G401.6 (cell line): ENCODE measurements at regions not wholly inside any gene's neighbourhood (a gene's known extent, or its start where the extent isn't known, plus 50 kb on each side); places are given as distances from the start of the nearest gene placed in this dataset.
A peak's percentile ranks its signal among the peaks of the same experiment; 100 is the strongest.

ENCODE experiments used
- FAIRE-seq: peaks from 2 replicates; lab custom pipeline; 2012; peaks lifted over from hg19 to GRCh38; lab: Jason Lieb, UNC

GRCh38 chr20:52252664-52253063 lies 61.1 kb upstream of the ZFP64 start:
- no peak for FAIRE-seq

- no peak for FAIRE-seq
These were observed 60.2 kb upstream of the ZFP64 start for GRCh38 chr20:52251827-52252226.

DNA sequence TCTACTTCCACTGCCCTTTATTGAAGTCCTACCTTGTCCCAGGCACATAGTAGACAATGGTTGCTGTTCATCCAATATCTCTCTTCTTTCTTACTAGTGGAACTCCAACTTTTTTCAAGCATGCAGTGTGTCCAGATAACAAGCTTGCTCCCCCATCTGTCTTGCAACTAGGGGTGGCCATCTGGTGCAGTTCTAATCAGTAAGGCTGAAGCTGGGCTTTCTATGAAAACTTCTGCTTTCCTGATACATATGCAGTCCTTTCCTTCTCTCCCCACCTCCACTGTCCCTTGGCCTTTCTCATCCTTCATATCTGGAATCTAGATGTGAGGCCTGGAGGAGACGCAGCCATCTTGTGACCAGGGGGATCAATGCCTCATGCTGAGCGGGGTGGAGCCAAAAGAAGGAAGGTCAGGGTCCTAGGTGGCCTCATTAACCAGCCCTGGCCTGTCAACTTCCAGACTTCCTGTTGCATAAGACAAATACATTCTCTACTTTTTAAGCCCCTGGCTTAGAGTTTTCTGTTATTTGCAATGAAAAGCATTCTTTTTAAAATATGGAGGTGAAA lies 59.6 kb upstream of the ZFP64 start:
- no peak for FAIRE-seq

DNA sequence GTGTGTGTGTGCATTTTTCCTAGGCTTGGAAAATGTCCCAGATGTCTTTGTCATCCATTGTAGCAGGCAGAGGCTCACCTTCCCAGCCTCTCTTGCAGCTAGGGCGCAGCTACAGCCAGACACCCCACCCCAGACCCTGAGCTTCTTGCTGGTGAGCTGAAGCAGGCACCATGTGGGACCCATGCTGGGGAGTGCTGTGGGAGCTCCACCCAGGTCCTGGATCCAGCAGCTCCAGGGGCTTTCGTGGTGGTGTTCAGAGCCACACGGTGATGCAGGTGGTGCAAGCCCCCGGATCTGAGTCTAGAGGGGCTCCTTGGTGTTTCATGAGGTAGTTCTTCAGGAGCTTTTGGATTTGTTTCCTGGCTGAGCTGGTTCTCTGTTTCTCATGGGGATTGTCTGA lies 56.0 kb upstream of the ZFP64 start:
- no peak for FAIRE-seq

GRCh38 chr20:52246366-52246765 lies 54.8 kb upstream of the ZFP64 start:
- no peak for FAIRE-seq

- FAIRE-seq = no peak
These were observed 53.1 kb upstream of the ZFP64 start for GRCh38 chr20:52244702-52245101.

GRCh38 chr20:52242237-52243230 lies 51.0 kb upstream of the ZFP64 start:
- FAIRE-seq = peak; percentile 95
